Nephron progenitor cell (in vitro differentiated cells): ENCODE measurements at regions not wholly inside any gene's neighbourhood (a gene's known extent, or its start where the extent isn't known, plus 50 kb on each side); places are given as distances from the start of the nearest gene placed in this dataset.

Experiments
- DNase-seq: peaks from one replicate; pipeline ENCODE4 v3.0.0; 2021
- H3K27ac Mint-ChIP-seq: 2 replicates; pipeline ENCODE4 v1.8.0; 2021; ENCODE audit warnings: mild to moderate bottlenecking, moderate library complexity, mixed read lengths
- H3K27me3 Mint-ChIP-seq: 2 replicates; pipeline ENCODE4 v1.8.0; 2021; ENCODE audit warnings: mild to moderate bottlenecking, low read depth, mixed read lengths; ENCODE audit not compliant: poor library complexity
- H3K36me3 Mint-ChIP-seq: 2 replicates; pipeline ENCODE4 v1.8.0; 2021; ENCODE audit warnings: low read depth, mixed read lengths
- H3K4me1 Mint-ChIP-seq: 2 replicates; pipeline ENCODE4 v1.8.0; 2021; ENCODE audit warnings: mixed read lengths
- H3K4me3 Mint-ChIP-seq: 2 replicates; pipeline ENCODE4 v1.8.0; 2021; ENCODE audit warnings: mild to moderate bottlenecking, moderate library complexity, mixed read lengths
- H3K9me3 Mint-ChIP-seq: 2 replicates; pipeline ENCODE4 v1.8.0; 2021; ENCODE audit warnings: mild to moderate bottlenecking, moderate library complexity, mixed read lengths
- CTCF ChIP-seq: fragments of 200-600 bp; sonication (generic); IDR thresholded peaks from 2 replicates; pipeline ENCODE4 v1.5.0; 2021; ENCODE audit warnings: antibody characterized with exemption

DNA sequence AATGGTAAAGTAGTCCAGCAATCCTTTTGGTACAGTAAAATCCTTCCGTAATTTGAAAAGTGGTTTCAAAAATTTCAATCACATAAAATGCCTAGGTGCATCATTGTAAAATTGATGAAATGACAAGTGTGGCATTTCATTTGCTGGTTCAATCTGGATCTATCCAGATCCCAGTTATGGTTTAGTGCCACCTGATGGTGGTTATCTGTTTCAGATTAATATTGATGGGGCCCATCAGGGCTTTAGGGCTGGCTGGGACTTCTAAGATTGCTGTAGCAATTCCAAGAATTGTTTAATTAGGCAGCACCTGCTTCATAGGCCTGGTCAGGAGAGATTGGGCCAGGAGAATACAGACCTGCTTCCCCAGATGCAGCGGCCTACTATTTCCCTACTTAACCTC is 55.5 kb upstream of the PIK3C3 start:
- no peak overlapping the region for H3K4me3 Mint-ChIP-seq
- peaks cover 9% of the 10 kb centered on the region for H3K36me3 Mint-ChIP-seq
- no peak for TF ChIP-seq CTCF
- no peak for DNase-seq
- H3K27me3 Mint-ChIP-seq = peaks cover 7% of the 10 kb centered on the region
- H3K4me1 Mint-ChIP-seq = no peaks in the 10 kb centered on the region
- H3K27ac Mint-ChIP-seq = no peak overlapping the region
- peaks cover 21% of the 10 kb centered on the region for H3K9me3 Mint-ChIP-seq

GRCh38 chr18:41893432-41893831 is 61.6 kb upstream of the PIK3C3 start:
- Mint-ChIP-seq H3K4me3 (no peak overlapping the region), H3K9me3 (peaks cover 21% of the 10 kb centered on the region), H3K27me3 (peaks cover 9% of the 10 kb centered on the region), H3K36me3 (peaks cover 9% of the 10 kb centered on the region), H3K4me1 (no peaks in the 10 kb centered on the region), H3K27ac (no peak overlapping the region)
- no peak for DNase-seq
- TF ChIP-seq CTCF = no peak

- H3K4me1 Mint-ChIP-seq = peaks cover 5% of the 10 kb centered on the region
- H3K4me3 Mint-ChIP-seq = no peak overlapping the region
- no peaks in the 10 kb centered on the region for H3K27me3 Mint-ChIP-seq
- H3K9me3 Mint-ChIP-seq = no peaks in the 10 kb centered on the region
- TF ChIP-seq CTCF = no peak
- no peak for DNase-seq
- H3K36me3 Mint-ChIP-seq = no peaks in the 10 kb centered on the region
- H3K27ac Mint-ChIP-seq = no peak overlapping the region
Observed at GRCh38 chr18:41887100-41887499, 67.9 kb upstream of the PIK3C3 start.

DNA sequence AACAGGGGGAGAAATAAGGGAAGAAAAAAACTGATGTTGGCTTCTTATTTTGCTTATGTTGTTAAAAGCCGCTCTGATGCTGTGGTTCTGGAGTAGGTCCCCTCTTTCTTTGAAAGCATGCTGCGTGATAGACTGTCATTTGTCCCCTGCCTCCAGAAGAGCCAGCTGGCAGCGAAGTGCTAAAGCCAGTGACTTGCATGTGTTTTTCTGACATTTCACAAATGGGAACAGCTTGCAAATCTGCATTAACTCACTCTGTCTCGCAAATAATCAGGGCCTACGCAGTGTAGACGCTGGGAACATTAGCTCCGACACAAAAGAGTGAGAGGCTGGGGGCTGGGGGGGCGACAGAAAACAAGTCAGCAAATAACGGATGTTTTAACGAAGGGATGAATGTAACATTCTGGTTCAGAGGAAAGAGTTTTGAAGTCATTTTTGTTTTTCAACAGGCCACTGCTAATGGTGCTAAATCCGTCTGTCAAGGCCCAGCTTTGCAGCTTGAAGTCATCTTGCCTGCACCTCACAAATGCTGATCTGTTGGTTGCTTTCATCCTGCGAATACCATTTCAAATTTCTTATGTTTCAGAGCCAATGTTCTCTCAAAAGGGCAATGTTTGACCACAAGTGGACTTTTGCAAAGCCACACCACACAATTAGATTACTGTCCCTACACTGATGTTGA is 68.8 kb upstream of the PIK3C3 start:
- Mint-ChIP-seq H3K36me3 (no peaks in the 10 kb centered on the region), H3K9me3 (no peaks in the 10 kb centered on the region), H3K27ac (no peak overlapping the region), H3K27me3 (no peaks in the 10 kb centered on the region), H3K4me1 (peaks cover 5% of the 10 kb centered on the region), H3K4me3 (no peak overlapping the region)
- DNase-seq = no peak
- TF ChIP-seq CTCF = no peak

DNA sequence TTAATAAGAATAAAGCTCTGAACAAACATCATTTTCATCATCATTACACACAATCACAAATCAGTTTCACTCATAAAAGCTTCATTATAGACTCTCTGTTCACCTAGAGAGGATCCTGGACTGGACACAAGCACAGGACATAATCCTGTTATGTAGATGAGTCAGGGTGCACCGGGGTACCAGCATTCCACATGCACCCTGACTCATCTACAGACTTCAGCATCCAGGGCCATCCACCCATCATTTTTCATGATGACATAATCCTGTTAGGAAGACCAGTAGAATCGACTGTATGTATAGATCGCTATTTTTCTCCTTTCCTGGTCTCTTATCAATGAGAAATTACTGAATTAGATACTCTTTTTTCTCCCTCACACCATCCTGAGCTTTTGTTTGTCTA is 73.7 kb upstream of the PIK3C3 start:
- H3K27me3 Mint-ChIP-seq = peaks cover 3% of the 10 kb centered on the region
- no peaks in the 10 kb centered on the region for H3K9me3 Mint-ChIP-seq
- no peak overlapping the region for H3K27ac Mint-ChIP-seq
- no peak overlapping the region for H3K4me3 Mint-ChIP-seq
- TF ChIP-seq CTCF = no peak
- no peaks in the 10 kb centered on the region for H3K36me3 Mint-ChIP-seq
- H3K4me1 Mint-ChIP-seq = peaks cover under 1% of the 10 kb centered on the region
- DNase-seq = no peak

- TF ChIP-seq CTCF = no peak
- no peaks in the 10 kb centered on the region for H3K4me1 Mint-ChIP-seq
- H3K27ac Mint-ChIP-seq = no peak overlapping the region
- no peak overlapping the region for H3K4me3 Mint-ChIP-seq
- H3K36me3 Mint-ChIP-seq = no peaks in the 10 kb centered on the region
- no peaks in the 10 kb centered on the region for H3K9me3 Mint-ChIP-seq
- no peak for DNase-seq
- H3K27me3 Mint-ChIP-seq = peaks cover 3% of the 10 kb centered on the region
Observed at GRCh38 chr18:41879256-41879655, 75.8 kb upstream of the PIK3C3 start.
